GM12892 (cell line): ENCODE measurements at regions not wholly inside any gene's neighbourhood (a gene's known extent, or its start where the extent isn't known, plus 50 kb on each side); places are given as distances from the start of the nearest gene placed in this dataset.

Experiments
- POLR2A ChIP-seq: IDR thresholded peaks from 2 replicates; pipeline ENCODE4 v1.6.1; 2011; ENCODE audit warnings: low read depth, low read length, control low read depth
- TAF1 ChIP-seq: IDR thresholded peaks from 2 replicates; pipeline ENCODE4 v1.6.1; 2011; ENCODE audit warnings: low read depth, mild to moderate bottlenecking, control low read depth, low read length, borderline replicate concordance

DNA sequence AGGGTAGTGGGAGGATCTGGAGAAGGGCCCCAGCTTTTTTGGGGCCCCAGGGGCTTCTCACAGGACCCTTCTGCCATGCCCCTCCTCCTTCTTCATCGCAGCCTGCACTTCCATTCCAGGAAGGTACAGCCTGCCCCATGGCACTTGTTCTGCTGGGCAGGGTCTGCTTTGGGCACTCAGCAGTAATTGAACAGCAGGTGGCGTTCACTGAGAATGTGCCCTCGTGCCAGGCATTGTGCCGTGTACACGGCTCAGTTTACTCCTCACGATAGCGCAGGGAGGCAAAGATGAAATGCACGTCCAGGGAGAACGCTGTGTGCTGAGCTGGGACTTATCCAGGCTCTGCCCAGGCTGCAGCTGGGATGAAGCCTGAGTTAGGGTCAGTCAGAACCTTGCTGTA is 54.8 kb upstream of the ASB18 start:
- TF ChIP-seq TAF1 (no peak), POLR2A (no peak)
